PFSK-1 (cell line): ENCODE measurements at regions not wholly inside any gene's neighbourhood (a gene's known extent, or its start where the extent isn't known, plus 50 kb on each side); places are given as distances from the start of the nearest gene placed in this dataset.

Experiments
- FOXP2 ChIP-seq: optimal IDR thresholded peaks from 2 replicates; pipeline ENCODE3; 2011; ENCODE audit warnings: borderline replicate concordance, control low read depth, inconsistent platforms; ENCODE audit not compliant: insufficient read depth; ENCODE audit errors: extremely low read length, extremely low read depth
- POLR2AphosphoS5 ChIP-seq: IDR thresholded peaks from 2 replicates; pipeline ENCODE4 v1.6.1; 2012; ENCODE audit warnings: low read depth, mild to moderate bottlenecking, control low read depth, low read length, moderate library complexity
- REST ChIP-seq, 2 experiments: IDR thresholded peaks; 2 replicates each; pipeline versions ENCODE4 v1.6.1 to v1.8.0; 2011 to 2012; ENCODE audit warnings: low read depth in 2 of 2, low read length in 2 of 2, control low read depth in 1 of 2, inconsistent platforms in 1 of 2, mild to moderate bottlenecking in 1 of 2, moderate library complexity in 1 of 2; ENCODE audit not compliant: insufficient read depth in 1 of 2
- SIN3A ChIP-seq: IDR thresholded peaks from 2 replicates; pipeline ENCODE4 v1.6.1; 2012; ENCODE audit warnings: mild to moderate bottlenecking, low read length, moderate library complexity, borderline replicate concordance; ENCODE audit not compliant: insufficient read depth
- TAF1 ChIP-seq: IDR thresholded peaks from 2 replicates; pipeline ENCODE4 v1.6.1; 2012; ENCODE audit warnings: low read length, control low read depth, borderline replicate concordance; ENCODE audit not compliant: insufficient read depth

GRCh38 chrX:131693359-131693758 is 149.5 kb downstream of the OR13H1 start:
- TF ChIP-seq POLR2AphosphoS5 (no peak), FOXP2 (no peak), TAF1 (no peak), REST (IDR thresholded peaks at IDR 0.05; ENCODE audit: insufficient read depth in 1 of 2, low read depth in 2 of 2, low read length in 2 of 2) (no peak), SIN3A (no peak)

GRCh38 chrX:131703646-131704045 is 159.8 kb downstream of the OR13H1 start:
- TF ChIP-seq TAF1 (no peak), REST (IDR thresholded peaks at IDR 0.05; ENCODE audit: insufficient read depth in 1 of 2, low read depth in 2 of 2, low read length in 2 of 2) (no peak), SIN3A (no peak), FOXP2 (no peak), POLR2AphosphoS5 (no peak)

- no peak for TF ChIP-seq TAF1
Measured at GRCh38 chrX:131704136-131704695, 160.3 kb downstream of the OR13H1 start.

GRCh38 chrX:131709553-131709952 is 165.7 kb downstream of the OR13H1 start:
- TF ChIP-seq SIN3A (no peak), TAF1 (no peak), POLR2AphosphoS5 (no peak), REST (IDR thresholded peaks at IDR 0.05; ENCODE audit: insufficient read depth in 1 of 2, low read depth in 2 of 2, low read length in 2 of 2) (no peak), FOXP2 (no peak)

GRCh38 chrX:131711478-131711867 is 167.6 kb downstream of the OR13H1 start:
- TF ChIP-seq TAF1 (no peak), FOXP2 (no peak), REST (IDR thresholded peaks at IDR 0.05; ENCODE audit: insufficient read depth in 1 of 2, low read depth in 2 of 2, low read length in 2 of 2) (no peak), SIN3A (no peak), POLR2AphosphoS5 (no peak)
